T-cell (primary cell): ENCODE measurements at regions not wholly inside any gene's neighbourhood (a gene's known extent, or its start where the extent isn't known, plus 50 kb on each side); places are given as distances from the start of the nearest gene placed in this dataset.

ENCODE experiments used
- ATAC-seq, 4 experiments: fragments of 200-7000 bp in 3 of 4; fragments of 150-1000 bp in 1 of 4; cut with Tn5 transposase; replicated peaks in 1 of 4; 1 replicate in 3 of 4; 2 replicates in 1 of 4; pipeline ENCODE4 v1.10.0; 2021; ENCODE audit warnings: moderate library complexity in 3 of 4, mild to moderate bottlenecking in 2 of 4, moderate number of reproducible peaks in 1 of 4
- CTCF ChIA-PET, 2 donors: fragments of 300-600 bp; sonication (Branson Sonifier 250); formaldehyde crosslinking; loops; one replicate each; lab custom pipeline; 2022; ENCODE audit warnings: antibody characterized with exemption in 2 of 2; lab: Charles Lee
- POLR2A ChIA-PET, 2 donors: fragments of 300-600 bp; sonication (Branson Sonifier 250); formaldehyde crosslinking; loops; one replicate each; lab custom pipeline; 2022; ENCODE audit warnings: antibody characterized with exemption in 2 of 2; lab: Charles Lee
- DNase-seq, 35 experiments: peaks; one replicate each; pipeline versions ENCODE4 v3.0.0 to v3.0.0-alpha.2; 2013 to 2023
- H3K27ac ChIP-seq: one replicate; pipeline ENCODE4 v1.5.1; 2013; ENCODE audit warnings: low read length
- H3K27me3 ChIP-seq, 2 experiments: replicated peaks in 1 of 2; 1 replicate in 1 of 2; 2 replicates in 1 of 2; pipeline versions ENCODE4 v1.6.1 to v1.7.0; 2013; ENCODE audit warnings: low read length in 1 of 2, mixed read lengths in 1 of 2; ENCODE audit not compliant: control insufficient read depth in 2 of 2, insufficient read depth in 2 of 2; ENCODE audit errors: extremely low read depth in 1 of 2
- H3K36me3 ChIP-seq, 2 donors: 1 replicate in 1 of 2; 2 replicates in 1 of 2; pipeline versions ENCODE4 v1.6.1 to v1.7.0; 2013; ENCODE audit warnings: low read length in 1 of 2; ENCODE audit not compliant: control insufficient read depth in 2 of 2, insufficient read depth in 1 of 2; ENCODE audit errors: extremely low read depth in 1 of 2
- H3K4me1 ChIP-seq, 2 experiments: 1 replicate in 1 of 2; 2 replicates in 1 of 2; pipeline versions ENCODE4 v1.6.1 to v1.7.0; 2013; ENCODE audit warnings: low read length in 2 of 2, mixed read lengths in 1 of 2; ENCODE audit not compliant: insufficient read depth in 2 of 2, control insufficient read depth in 1 of 2; ENCODE audit errors: extremely low read depth in 1 of 2
- H3K4me3 ChIP-seq, 2 donors: 1 replicate in 1 of 2; 2 replicates in 1 of 2; pipeline versions ENCODE4 v1.5.1 to v1.7.0; 2013; ENCODE audit warnings: mild to moderate bottlenecking in 2 of 2, low read length in 1 of 2, moderate library complexity in 1 of 2; ENCODE audit not compliant: control insufficient read depth in 1 of 2; ENCODE audit errors: extremely low read depth in 1 of 2
- H3K9me3 ChIP-seq: 2 replicates; pipeline ENCODE4 v1.7.0; 2013
- H3K27ac Mint-ChIP-seq, 2 donors: one replicate each; pipeline ENCODE4 v1.8.0; 2020 to 2021; ENCODE audit warnings: mild to moderate bottlenecking in 2 of 2, mixed read lengths in 2 of 2
- H3K27me3 Mint-ChIP-seq, 2 donors: one replicate each; pipeline ENCODE4 v1.8.0; 2021 to 2022; ENCODE audit warnings: mixed read lengths in 2 of 2
- H3K36me3 Mint-ChIP-seq: one replicate; pipeline ENCODE4 v1.8.0; 2021; ENCODE audit warnings: mixed read lengths
- H3K4me1 Mint-ChIP-seq, 3 donors: one replicate each; pipeline ENCODE4 v1.8.0; 2020 to 2022; ENCODE audit warnings: mixed read lengths in 3 of 3, mild to moderate bottlenecking in 1 of 3
- H3K4me3 Mint-ChIP-seq, 3 donors: one replicate each; pipeline ENCODE4 v1.8.0; 2020 to 2022; ENCODE audit warnings: mild to moderate bottlenecking in 3 of 3, mixed read lengths in 3 of 3, moderate library complexity in 3 of 3
- H3K9me3 Mint-ChIP-seq, 3 donors: one replicate each; pipeline ENCODE4 v1.8.0; 2020 to 2022; ENCODE audit warnings: mixed read lengths in 3 of 3
- WGBS: methylation state at CpG from one replicate; pipeline ENCODE4 v1.1.5; 2013; ENCODE audit warnings: missing lambda C conversion rate; ENCODE audit not compliant: insufficient coverage; 5-methylcytosine and 5-hydroxymethylcytosine counted together

DNA sequence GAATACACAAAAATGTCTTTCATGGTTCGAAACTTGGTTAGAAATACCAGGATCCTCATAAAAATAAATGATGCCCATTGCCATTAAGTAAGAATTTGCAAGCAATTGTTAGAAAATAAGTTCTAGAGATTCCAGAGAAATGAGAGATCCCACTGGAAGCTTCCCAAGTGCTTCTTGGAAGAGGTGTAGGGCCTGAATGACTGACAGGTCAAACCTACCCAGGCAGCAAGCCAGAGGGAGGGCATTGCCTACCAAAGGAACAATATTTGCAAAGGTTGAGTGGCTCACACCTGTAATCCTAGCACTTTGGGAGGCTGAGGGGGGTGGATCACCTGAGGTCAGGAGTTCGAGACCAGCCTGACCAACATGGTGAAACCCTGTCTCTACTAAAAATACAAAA is 777.0 kb upstream of the WWC1 start:
- no peaks in the 10 kb centered on the region for H3K27me3 ChIP-seq
- Mint-ChIP-seq H3K27ac (no peak overlapping the region), H3K9me3 (peaks cover 3 to 11% (median 6%) of the 10 kb centered on the region in 3 donors), H3K36me3 (no peaks in the 10 kb centered on the region), H3K4me1 (no peaks in the 10 kb centered on the region), H3K4me3 (no peak overlapping the region), H3K27me3 (no peaks in the 10 kb centered on the region)
- no peaks in the 10 kb centered on the region for H3K36me3 ChIP-seq
- no CpG with 5 or more reads among the region's 2 CpGs for WGBS
- no peak for ATAC-seq
- POLR2A ChIA-PET, result no interaction called here
- CTCF ChIA-PET, result no interaction called here
- no peaks in the 10 kb centered on the region for H3K9me3 ChIP-seq
- DNase-seq, result no peak
- no peak overlapping the region for H3K27ac ChIP-seq
- H3K4me1 ChIP-seq, result no peaks in the 10 kb centered on the region
- H3K4me3 ChIP-seq, result no peak overlapping the region

DNA sequence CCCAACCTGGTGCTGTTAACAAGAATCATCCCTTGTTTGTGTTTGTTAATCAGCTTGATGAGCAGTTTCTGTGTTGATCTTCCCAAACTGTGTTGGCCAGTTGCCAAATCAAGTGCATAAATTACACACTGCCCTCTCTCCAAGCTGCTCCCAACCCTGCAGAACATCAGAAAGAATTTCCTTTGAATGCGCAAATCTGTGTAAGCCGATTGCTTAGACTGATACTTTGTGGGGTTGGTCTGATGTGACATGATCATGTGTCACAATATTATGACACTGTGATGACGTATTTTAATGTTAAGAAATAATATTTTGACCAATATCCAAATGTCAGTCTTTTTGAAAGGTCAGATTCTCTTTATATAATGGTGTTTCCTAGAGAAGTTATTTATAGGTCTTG is 766.4 kb upstream of the WWC1 start:
- DNase-seq (no peak), ATAC-seq (no peak)
- H3K36me3 Mint-ChIP-seq, result no peaks in the 10 kb centered on the region
- no peaks in the 10 kb centered on the region for H3K9me3 ChIP-seq
- no peak overlapping the region for H3K4me3 Mint-ChIP-seq
- H3K27ac ChIP-seq, result no peak overlapping the region
- H3K27me3 Mint-ChIP-seq, result no peaks in the 10 kb centered on the region
- H3K4me1 Mint-ChIP-seq, result no peaks in the 10 kb centered on the region
- no peak overlapping the region for H3K4me3 ChIP-seq
- no CpG with 5 or more reads among the region's 3 CpGs for WGBS
- H3K4me1 ChIP-seq, result no peaks in the 10 kb centered on the region
- no peaks in the 10 kb centered on the region for H3K27me3 ChIP-seq
- no peaks in the 10 kb centered on the region for H3K36me3 ChIP-seq
- no peak overlapping the region for H3K27ac Mint-ChIP-seq
- POLR2A ChIA-PET, result no interaction called here
- CTCF ChIA-PET, result no interaction called here
- peaks cover 0 to 14% (median 7%) of the 10 kb centered on the region in 3 donors for H3K9me3 Mint-ChIP-seq

DNA sequence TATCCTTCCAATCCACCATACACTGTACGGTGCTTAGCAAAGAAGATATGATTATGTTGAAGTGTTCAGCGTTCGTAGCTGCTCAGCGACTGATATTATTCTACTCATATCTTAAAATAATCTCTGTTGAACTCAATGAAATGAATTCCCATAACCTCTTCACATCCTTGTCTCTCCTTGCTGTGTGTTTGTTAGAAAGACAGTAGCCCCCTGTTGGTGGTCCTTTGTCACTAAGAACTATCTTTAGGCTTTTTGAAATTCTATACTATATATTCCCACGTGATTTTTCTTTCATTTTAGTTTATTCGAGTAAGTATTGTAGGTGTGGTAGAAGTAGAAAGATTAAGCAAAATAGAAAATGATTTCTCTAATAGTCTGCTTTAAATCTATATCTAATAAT is 762.8 kb upstream of the WWC1 start:
- H3K4me1 Mint-ChIP-seq, result no peaks in the 10 kb centered on the region
- ChIA-PET CTCF (interaction anchor here in 1 of 2 donors (0.7 kb wide), 1 partner anchor 1370 kb away, joined by 4 read pairs; no protein-coding TSS in a partner anchor), POLR2A (no interaction called here)
- Histone ChIP-seq H3K27ac (no peak overlapping the region), H3K27me3 (no peaks in the 10 kb centered on the region), H3K4me1 (no peaks in the 10 kb centered on the region), H3K4me3 (no peak overlapping the region), H3K36me3 (no peaks in the 10 kb centered on the region), H3K9me3 (no peaks in the 10 kb centered on the region)
- no CpG with 5 or more reads among the region's 6 CpGs for WGBS
- no peak overlapping the region for H3K4me3 Mint-ChIP-seq
- H3K27ac Mint-ChIP-seq, result no peak overlapping the region
- ATAC-seq (no peak), DNase-seq (no peak)
- no peaks in the 10 kb centered on the region for H3K27me3 Mint-ChIP-seq
- peaks cover 4 to 8% (median 6%) of the 10 kb centered on the region in 3 donors for H3K9me3 Mint-ChIP-seq
- no peaks in the 10 kb centered on the region for H3K36me3 Mint-ChIP-seq

GRCh38 chr5:167530548-167530947 is 760.9 kb upstream of the WWC1 start:
- H3K4me3 Mint-ChIP-seq, result no peak overlapping the region
- CTCF ChIA-PET, result no interaction called here

DNA sequence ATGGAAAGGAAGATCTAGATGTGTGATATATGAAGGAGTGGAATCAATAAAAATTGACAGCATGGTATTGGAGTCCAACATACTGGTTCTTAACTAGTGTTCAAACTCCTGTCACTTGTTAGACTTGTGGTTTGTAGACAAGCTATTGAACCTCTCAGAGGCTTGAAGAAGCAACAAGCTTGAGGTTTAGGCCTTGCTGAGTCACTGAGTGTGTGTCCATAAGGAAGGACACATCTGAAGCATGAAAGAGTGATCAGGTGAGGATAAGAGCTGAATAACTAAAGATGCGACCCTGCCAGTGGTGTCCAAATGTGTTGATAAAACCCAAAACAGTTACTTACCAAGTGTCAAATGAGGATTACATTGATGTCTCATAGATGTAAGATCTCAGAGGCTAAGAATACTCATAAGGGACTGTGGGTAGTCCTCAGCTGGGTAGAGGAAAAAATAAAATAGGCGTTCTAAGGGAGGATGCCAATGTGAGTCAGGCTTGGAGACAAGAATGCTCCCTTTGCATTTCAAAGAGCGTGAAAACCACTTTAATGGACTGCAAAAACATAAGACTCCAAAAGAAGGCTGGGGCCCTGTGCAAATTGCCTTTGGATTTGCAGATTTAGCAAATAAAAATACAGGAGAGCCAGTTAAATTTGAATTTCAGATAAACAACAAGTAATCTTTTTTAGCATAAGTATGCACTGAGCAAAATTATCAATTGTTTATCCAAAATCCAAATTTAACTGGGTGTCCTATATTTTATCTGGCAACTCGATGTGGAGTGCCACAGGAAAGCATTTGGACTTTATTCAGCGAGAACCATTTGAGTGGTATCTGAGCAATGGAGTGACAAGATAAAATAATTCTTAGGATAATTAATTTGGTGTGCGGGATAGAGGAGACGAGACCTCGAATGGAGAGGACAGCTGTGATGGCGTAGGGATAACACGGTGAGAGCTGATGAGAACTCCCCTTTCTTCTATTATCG is 757.3 kb upstream of the WWC1 start:
- H3K4me1 ChIP-seq, result no peaks in the 10 kb centered on the region
- Mint-ChIP-seq H3K4me3 (no peak overlapping the region), H3K27ac (no peak overlapping the region), H3K36me3 (no peaks in the 10 kb centered on the region), H3K4me1 (no peaks in the 10 kb centered on the region), H3K27me3 (no peaks in the 10 kb centered on the region), H3K9me3 (peaks cover 0 to 22% (median 10%) of the 10 kb centered on the region in 3 donors)
- ChIA-PET CTCF (no interaction called here), POLR2A (no interaction called here)
- no peak for ATAC-seq
- DNase-seq, result no peak
- H3K4me3 ChIP-seq, result no peak overlapping the region
- no peaks in the 10 kb centered on the region for H3K27me3 ChIP-seq
- H3K9me3 ChIP-seq, result no peaks in the 10 kb centered on the region
- WGBS, result 76% methylated on average over 6 of the region's 11 CpGs
- H3K36me3 ChIP-seq, result no peaks in the 10 kb centered on the region
- no peak overlapping the region for H3K27ac ChIP-seq

More at GRCh38 chr5:167530548-167530947, 760.9 kb upstream of the WWC1 start:
- WGBS, result 38% methylated on average over 12 of the region's 13 CpGs
- H3K4me1 ChIP-seq, result no peaks in the 10 kb centered on the region
- H3K27ac ChIP-seq, result no peak overlapping the region
- no peak overlapping the region for H3K4me3 ChIP-seq
- H3K27ac Mint-ChIP-seq, result no peak overlapping the region
- H3K27me3 Mint-ChIP-seq, result no peaks in the 10 kb centered on the region
- ATAC-seq (no peak), DNase-seq (no peak)
- H3K36me3 ChIP-seq, result no peaks in the 10 kb centered on the region
- H3K4me1 Mint-ChIP-seq, result no peaks in the 10 kb centered on the region
- H3K36me3 Mint-ChIP-seq, result no peaks in the 10 kb centered on the region
- no peaks in the 10 kb centered on the region for H3K27me3 ChIP-seq
- H3K9me3 ChIP-seq, result no peaks in the 10 kb centered on the region
- peaks cover 4 to 10% (median 8%) of the 10 kb centered on the region in 3 donors for H3K9me3 Mint-ChIP-seq
- POLR2A ChIA-PET, result no interaction called here

GRCh38 chr5:167539747-167540146 is 751.7 kb upstream of the WWC1 start:
- no peaks in the 10 kb centered on the region for H3K36me3 Mint-ChIP-seq
- CTCF ChIA-PET, result no interaction called here
- H3K4me3 ChIP-seq, result no peak overlapping the region
- H3K27me3 Mint-ChIP-seq, result no peaks in the 10 kb centered on the region
- no peaks in the 10 kb centered on the region for H3K4me1 Mint-ChIP-seq
- no peaks in the 10 kb centered on the region for H3K4me1 ChIP-seq
- no peak overlapping the region for H3K27ac Mint-ChIP-seq
- H3K36me3 ChIP-seq, result no peaks in the 10 kb centered on the region
- no peak overlapping the region for H3K4me3 Mint-ChIP-seq
- H3K27ac ChIP-seq, result no peak overlapping the region
- ATAC-seq (no peak), DNase-seq (no peak)
- H3K9me3 ChIP-seq, result no peaks in the 10 kb centered on the region
- no peaks in the 10 kb centered on the region for H3K27me3 ChIP-seq
- POLR2A ChIA-PET, result no interaction called here
- WGBS, result 100% methylated on average over 1 of the region's 5 CpGs
- peaks cover 0 to 19% (median 12%) of the 10 kb centered on the region in 3 donors for H3K9me3 Mint-ChIP-seq
